ENCODE measurements at regions not wholly inside any gene's neighbourhood (a gene's known extent, or its start where the extent isn't known, plus 50 kb on each side); places are given as distances from the start of the nearest gene placed in this dataset.

- CTCF ChIA-PET = interaction anchor here (1.4 to 2.3 kb wide), 2 partner anchors 14 to 134 kb away, joined by 3 to 7 read pairs; partner anchors contain the start of gene NAMPT
- POLR2A ChIA-PET = interaction anchor here (0.8 to 3.5 kb wide), 7 partner anchors 14 to 134 kb away, joined by 3 to 25 read pairs (median 4); partner anchors contain the start of gene NAMPT
- Mint-ChIP-seq H3K27ac (peak overlapping the region; percentile 76), H3K27me3 (peaks cover 1% of the 10 kb centered on the region), H3K4me1 (ENCODE audit: low read depth) (peaks cover 76% of the 10 kb centered on the region), H3K9me3 (peaks cover 18% of the 10 kb centered on the region), H3K36me3 (peaks cover 13% of the 10 kb centered on the region), H3K4me3 (no peak overlapping the region)
- peak; percentile 75 for DNase-seq
- intact Hi-C loops (cut with micrococcal nuclease) = loop anchor here (1.0 to 10.0 kb wide), 8 partner anchors 13 to 1405 kb away; partner anchors contain the start of genes HBP1, KMT2E and PIK3CG
Measured at GRCh38 chr7:106419455-106420182, 134.8 kb upstream of the NAMPT start.

- CTCF ChIA-PET = no interaction called here
- intact Hi-C loops (cut with micrococcal nuclease) = no loop called here
Measured at GRCh38 chr7:106418526-106418925, 133.7 kb upstream of the NAMPT start.

GRCh38 chr7:106418094-106418493 is 133.3 kb upstream of the NAMPT start:
- DNase-seq = no peak
- Mint-ChIP-seq H3K9me3 (peaks cover 18% of the 10 kb centered on the region), H3K4me1 (ENCODE audit: low read depth) (peaks cover 60% of the 10 kb centered on the region), H3K27ac (no peak overlapping the region), H3K4me3 (no peak overlapping the region), H3K36me3 (peaks cover 13% of the 10 kb centered on the region), H3K27me3 (peaks cover 5% of the 10 kb centered on the region)
- POLR2A ChIA-PET = no interaction called here
- CTCF ChIA-PET = no interaction called here
- intact Hi-C loops (cut with micrococcal nuclease) = no loop called here

More at GRCh38 chr7:106418526-106418925, 133.7 kb upstream of the NAMPT start:
- Mint-ChIP-seq H3K27me3 (peaks cover 2% of the 10 kb centered on the region), H3K9me3 (peaks cover 18% of the 10 kb centered on the region), H3K4me3 (no peak overlapping the region), H3K36me3 (peaks cover 13% of the 10 kb centered on the region), H3K27ac (no peak overlapping the region), H3K4me1 (ENCODE audit: low read depth) (peaks cover 65% of the 10 kb centered on the region)
- no peak for DNase-seq
- POLR2A ChIA-PET = interaction anchor here (0.8 to 3.5 kb wide), 4 partner anchors 13 to 133 kb away, joined by 3 to 25 read pairs (median 5); partner anchors contain the start of gene NAMPT

GRCh38 chr7:106417273-106417902 is 132.6 kb upstream of the NAMPT start:
- H3K4me1 Mint-ChIP-seq (ENCODE audit: low read depth) = peaks cover 53% of the 10 kb centered on the region
- peak; percentile 26 for DNase-seq
- peaks cover 7% of the 10 kb centered on the region for H3K27me3 Mint-ChIP-seq
- H3K36me3 Mint-ChIP-seq = peaks cover 13% of the 10 kb centered on the region
- H3K27ac Mint-ChIP-seq = no peak overlapping the region
- no peak overlapping the region for H3K4me3 Mint-ChIP-seq
- ChIA-PET CTCF (no interaction called here), POLR2A (interaction anchor here (1.0 to 1.5 kb wide), 3 partner anchors 12 to 139 kb away, joined by 3 to 4 read pairs (median 4); no protein-coding TSS in a partner anchor)
- intact Hi-C loops (cut with micrococcal nuclease) = no loop called here
- peaks cover 18% of the 10 kb centered on the region for H3K9me3 Mint-ChIP-seq

- CTCF ChIA-PET = no interaction called here
Measured at GRCh38 chr7:106416430-106416829, 131.6 kb upstream of the NAMPT start.

GRCh38 chr7:106415433-106415832 is 130.7 kb upstream of the NAMPT start:
- intact Hi-C loops (cut with micrococcal nuclease) = no loop called here
- ChIA-PET POLR2A (interaction anchor here (1.1 to 1.6 kb wide), 3 partner anchors 10 to 130 kb away, joined by 3 to 6 read pairs (median 4); partner anchors contain the start of gene NAMPT), CTCF (interaction anchor here (0.7 to 1.6 kb wide), 3 partner anchors 46 to 758 kb away, joined by 3 to 12 read pairs (median 4); no protein-coding TSS in a partner anchor)
- peaks cover 36% of the 10 kb centered on the region for H3K4me1 Mint-ChIP-seq (ENCODE audit: low read depth)
- peaks cover 13% of the 10 kb centered on the region for H3K36me3 Mint-ChIP-seq
- H3K27me3 Mint-ChIP-seq = peaks cover 20% of the 10 kb centered on the region
- no peak overlapping the region for H3K27ac Mint-ChIP-seq
- H3K4me3 Mint-ChIP-seq = no peak overlapping the region
- DNase-seq = no peak
- peaks cover 18% of the 10 kb centered on the region for H3K9me3 Mint-ChIP-seq

More at GRCh38 chr7:106416430-106416829, 131.6 kb upstream of the NAMPT start:
- no peak overlapping the region for H3K4me3 Mint-ChIP-seq
- no peak overlapping the region for H3K27ac Mint-ChIP-seq
- H3K4me1 Mint-ChIP-seq (ENCODE audit: low read depth) = peaks cover 44% of the 10 kb centered on the region
- H3K9me3 Mint-ChIP-seq = peaks cover 18% of the 10 kb centered on the region
- no peak for DNase-seq
- peaks cover 13% of the 10 kb centered on the region for H3K36me3 Mint-ChIP-seq
- intact Hi-C loops (cut with micrococcal nuclease) = no loop called here
- H3K27me3 Mint-ChIP-seq = peaks cover 12% of the 10 kb centered on the region
- POLR2A ChIA-PET = interaction anchor here (1.5 kb wide), 2 partner anchors 11 to 70 kb away, joined by 3 to 4 read pairs; no protein-coding TSS in a partner anchor

GRCh38 chr7:106413446-106413845 is 128.7 kb upstream of the NAMPT start:
- Mint-ChIP-seq H3K4me1 (ENCODE audit: low read depth) (peaks cover 17% of the 10 kb centered on the region), H3K36me3 (peaks cover 13% of the 10 kb centered on the region), H3K4me3 (no peak overlapping the region), H3K27me3 (peaks cover 21% of the 10 kb centered on the region), H3K9me3 (peaks cover 18% of the 10 kb centered on the region), H3K27ac (no peak overlapping the region)
- DNase-seq = no peak
- ChIA-PET POLR2A (no interaction called here), CTCF (no interaction called here)
- intact Hi-C loops (cut with micrococcal nuclease) = no loop called here

- Mint-ChIP-seq H3K4me3 (peak overlapping the region; percentile 1), H3K27ac (peak overlapping the region; percentile 19), H3K27me3 (peaks cover 10% of the 10 kb centered on the region), H3K9me3 (peaks cover 5% of the 10 kb centered on the region), H3K36me3 (no peaks in the 10 kb centered on the region), H3K4me1 (ENCODE audit: low read depth) (peaks cover 31% of the 10 kb centered on the region)
- intact Hi-C loops (cut with micrococcal nuclease) = loop anchor here (1.0 to 5.0 kb wide), 10 partner anchors 14 to 367 kb away; no protein-coding TSS in a partner anchor
- POLR2A ChIA-PET = interaction anchor here (0.7 to 1.6 kb wide), 13 partner anchors 10 to 124 kb away, joined by 3 to 20 read pairs (median 4); partner anchors contain the start of gene NAMPT
- CTCF ChIA-PET = interaction anchor here (0.7 to 1.3 kb wide), 4 partner anchors 14 to 229 kb away, joined by 3 to 5 read pairs (median 4); no protein-coding TSS in a partner anchor
- peak; percentile 48 for DNase-seq
Measured at GRCh38 chr7:106405697-106406141, 120.9 kb upstream of the NAMPT start.

- DNase-seq = no peak
- CTCF ChIA-PET = no interaction called here
- Mint-ChIP-seq H3K4me1 (ENCODE audit: low read depth) (peaks cover 28% of the 10 kb centered on the region), H3K36me3 (no peaks in the 10 kb centered on the region), H3K27ac (no peak overlapping the region), H3K9me3 (peaks cover 5% of the 10 kb centered on the region), H3K27me3 (peaks cover 25% of the 10 kb centered on the region), H3K4me3 (no peak overlapping the region)
- intact Hi-C loops (cut with micrococcal nuclease) = no loop called here
- POLR2A ChIA-PET = interaction anchor here (1.5 kb wide), 1 partner anchor 22 kb away, joined by 5 read pairs; no protein-coding TSS in a partner anchor
Measured at GRCh38 chr7:106402898-106403297, 118.1 kb upstream of the NAMPT start.

GRCh38 chr7:106400923-106401322 is 116.1 kb upstream of the NAMPT start:
- Mint-ChIP-seq H3K4me3 (no peak overlapping the region), H3K27me3 (peaks cover 37% of the 10 kb centered on the region), H3K27ac (no peak overlapping the region), H3K4me1 (ENCODE audit: low read depth) (peaks cover 18% of the 10 kb centered on the region), H3K9me3 (peaks cover 5% of the 10 kb centered on the region), H3K36me3 (no peaks in the 10 kb centered on the region)
- intact Hi-C loops (cut with micrococcal nuclease) = no loop called here
- CTCF ChIA-PET = interaction anchor here (0.5 to 1.1 kb wide), 2 partner anchors 12 to 24 kb away, joined by 3 to 4 read pairs; no protein-coding TSS in a partner anchor
- POLR2A ChIA-PET = no interaction called here
- no peak for DNase-seq

- peaks cover 5% of the 10 kb centered on the region for H3K9me3 Mint-ChIP-seq
- CTCF ChIA-PET = no interaction called here
- DNase-seq = no peak
- no peak overlapping the region for H3K27ac Mint-ChIP-seq
- peaks cover 2% of the 10 kb centered on the region for H3K4me1 Mint-ChIP-seq (ENCODE audit: low read depth)
- H3K27me3 Mint-ChIP-seq = peaks cover 48% of the 10 kb centered on the region
- H3K4me3 Mint-ChIP-seq = no peak overlapping the region
- POLR2A ChIA-PET = no interaction called here
- intact Hi-C loops (cut with micrococcal nuclease) = no loop called here
- no peaks in the 10 kb centered on the region for H3K36me3 Mint-ChIP-seq
Measured at GRCh38 chr7:106398786-106399185, 114.0 kb upstream of the NAMPT start.

- intact Hi-C loops (cut with micrococcal nuclease) = no loop called here
- no peak for DNase-seq
- H3K4me1 Mint-ChIP-seq (ENCODE audit: low read depth) = peaks cover 2% of the 10 kb centered on the region
- ChIA-PET CTCF (interaction anchor here (1.1 kb wide), 1 partner anchor 231 kb away, joined by 3 read pairs; no protein-coding TSS in a partner anchor), POLR2A (no interaction called here)
- no peak overlapping the region for H3K4me3 Mint-ChIP-seq
- H3K27me3 Mint-ChIP-seq = peaks cover 48% of the 10 kb centered on the region
- H3K27ac Mint-ChIP-seq = no peak overlapping the region
- H3K9me3 Mint-ChIP-seq = no peaks in the 10 kb centered on the region
- H3K36me3 Mint-ChIP-seq = no peaks in the 10 kb centered on the region
Measured at GRCh38 chr7:106397994-106398393, 113.2 kb upstream of the NAMPT start.
